Lower lobe of right lung (tissue), 2 donors: ENCODE measurements at regions not wholly inside any gene's neighbourhood (a gene's known extent, or its start where the extent isn't known, plus 50 kb on each side); places are given as distances from the start of the nearest gene placed in this dataset.

Experiments used
- ATAC-seq, 2 donors: fragments of 200-7000 bp; cut with Tn5 transposase; one replicate each; pipeline ENCODE4 v1.9.1; 2020 to 2022; ENCODE audit warnings: mild to moderate bottlenecking in 2 of 2, moderate library complexity in 2 of 2
- DNase-seq: peaks from one replicate; pipeline ENCODE4 v3.0.0-alpha.2; 2020
- H3K27ac ChIP-seq: fragments of 200-600 bp; one replicate; pipeline ENCODE4 v1.8.0; 2022
- H3K27me3 ChIP-seq: fragments of 200-600 bp; one replicate; pipeline ENCODE4 v1.8.0; 2022; ENCODE audit warnings: low read depth
- H3K36me3 ChIP-seq: fragments of 200-600 bp; one replicate; pipeline ENCODE4 v1.8.0; 2022; ENCODE audit warnings: mild to moderate bottlenecking
- H3K4me1 ChIP-seq: fragments of 200-600 bp; one replicate; pipeline ENCODE4 v1.8.0; 2022
- H3K4me3 ChIP-seq: fragments of 200-600 bp; one replicate; pipeline ENCODE4 v1.8.0; 2022; ENCODE audit warnings: mild to moderate bottlenecking
- H3K9me3 ChIP-seq: fragments of 200-600 bp; one replicate; pipeline ENCODE4 v1.8.0; 2022
- intact Hi-C: fragments of 100-400 bp; cut with DNase I; formaldehyde crosslinking; loops from one replicate; pipeline ENCODE4 v1.11.0; 2022
- TF ChIP-seq, protein P1 (sequence below): fragments of 200-600 bp; IDR thresholded peaks from one replicate; pipeline ENCODE4 v1.8.0; 2022; ENCODE audit warnings: antibody characterized with exemption, mild to moderate bottlenecking
- donor health status: DM: no; HTN: yes; CAD: no; lungs with severe emphysema.

- Histone ChIP-seq H3K4me1 (no peaks in the 10 kb centered on the region), H3K9me3 (no peaks in the 10 kb centered on the region), H3K27me3 (no peaks in the 10 kb centered on the region), H3K27ac (no peak overlapping the region), H3K36me3 (no peaks in the 10 kb centered on the region), H3K4me3 (no peak overlapping the region)
- intact Hi-C loops = no loop called here
- ATAC-seq (no peak), DNase-seq (no peak)
- TF ChIP-seq, protein P1, sequence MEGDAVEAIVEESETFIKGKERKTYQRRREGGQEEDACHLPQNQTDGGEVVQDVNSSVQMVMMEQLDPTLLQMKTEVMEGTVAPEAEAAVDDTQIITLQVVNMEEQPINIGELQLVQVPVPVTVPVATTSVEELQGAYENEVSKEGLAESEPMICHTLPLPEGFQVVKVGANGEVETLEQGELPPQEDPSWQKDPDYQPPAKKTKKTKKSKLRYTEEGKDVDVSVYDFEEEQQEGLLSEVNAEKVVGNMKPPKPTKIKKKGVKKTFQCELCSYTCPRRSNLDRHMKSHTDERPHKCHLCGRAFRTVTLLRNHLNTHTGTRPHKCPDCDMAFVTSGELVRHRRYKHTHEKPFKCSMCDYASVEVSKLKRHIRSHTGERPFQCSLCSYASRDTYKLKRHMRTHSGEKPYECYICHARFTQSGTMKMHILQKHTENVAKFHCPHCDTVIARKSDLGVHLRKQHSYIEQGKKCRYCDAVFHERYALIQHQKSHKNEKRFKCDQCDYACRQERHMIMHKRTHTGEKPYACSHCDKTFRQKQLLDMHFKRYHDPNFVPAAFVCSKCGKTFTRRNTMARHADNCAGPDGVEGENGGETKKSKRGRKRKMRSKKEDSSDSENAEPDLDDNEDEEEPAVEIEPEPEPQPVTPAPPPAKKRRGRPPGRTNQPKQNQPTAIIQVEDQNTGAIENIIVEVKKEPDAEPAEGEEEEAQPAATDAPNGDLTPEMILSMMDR = no peak
Measured at GRCh38 chr2:217291259-217291658, 431.4 kb upstream of the TNP1 start.

DNA sequence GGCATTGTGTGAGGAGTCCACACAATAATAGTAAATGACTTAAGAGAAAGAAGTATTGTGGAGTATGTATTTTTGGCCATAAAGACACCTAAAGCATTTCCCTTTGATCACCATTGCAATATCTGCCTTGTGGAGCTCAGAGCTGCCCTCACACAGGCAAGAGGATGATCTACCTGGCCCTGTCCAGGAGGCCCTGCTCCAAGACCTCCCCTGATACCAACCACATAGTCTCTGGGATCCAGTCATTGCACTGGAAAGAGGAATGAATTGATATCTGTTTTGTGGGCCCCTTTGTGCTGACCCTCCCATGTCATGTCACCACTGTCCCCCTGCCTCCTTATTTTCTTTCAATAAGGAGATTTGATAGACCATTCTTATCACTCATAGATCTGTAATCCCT is 430.6 kb upstream of the TNP1 start:
- TF ChIP-seq, protein P1 = no peak
- Histone ChIP-seq H3K27ac (no peak overlapping the region), H3K4me3 (no peak overlapping the region), H3K4me1 (no peaks in the 10 kb centered on the region), H3K27me3 (no peaks in the 10 kb centered on the region), H3K9me3 (no peaks in the 10 kb centered on the region), H3K36me3 (no peaks in the 10 kb centered on the region)
- no peak for ATAC-seq
- DNase-seq = no peak
- intact Hi-C loops = no loop called here

DNA sequence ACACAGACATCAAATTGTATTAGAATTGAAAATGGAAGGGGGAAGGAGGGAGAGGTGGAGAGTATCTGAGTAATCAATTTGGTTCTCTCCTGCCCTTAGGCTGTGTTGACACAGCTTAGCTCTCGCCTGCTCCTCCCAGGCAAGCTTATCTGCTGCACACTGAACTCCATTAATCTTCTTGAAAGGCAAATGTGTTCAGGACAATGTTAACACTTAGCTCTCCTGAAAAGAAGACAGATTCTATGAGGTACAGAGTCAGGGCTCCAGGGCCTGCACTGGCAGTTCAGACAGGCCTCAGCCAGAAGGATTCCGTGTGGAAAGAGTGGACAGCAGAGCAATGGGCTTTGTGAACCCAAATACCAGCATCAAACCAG is 430.0 kb upstream of the TNP1 start:
- ATAC-seq = no peak

DNA sequence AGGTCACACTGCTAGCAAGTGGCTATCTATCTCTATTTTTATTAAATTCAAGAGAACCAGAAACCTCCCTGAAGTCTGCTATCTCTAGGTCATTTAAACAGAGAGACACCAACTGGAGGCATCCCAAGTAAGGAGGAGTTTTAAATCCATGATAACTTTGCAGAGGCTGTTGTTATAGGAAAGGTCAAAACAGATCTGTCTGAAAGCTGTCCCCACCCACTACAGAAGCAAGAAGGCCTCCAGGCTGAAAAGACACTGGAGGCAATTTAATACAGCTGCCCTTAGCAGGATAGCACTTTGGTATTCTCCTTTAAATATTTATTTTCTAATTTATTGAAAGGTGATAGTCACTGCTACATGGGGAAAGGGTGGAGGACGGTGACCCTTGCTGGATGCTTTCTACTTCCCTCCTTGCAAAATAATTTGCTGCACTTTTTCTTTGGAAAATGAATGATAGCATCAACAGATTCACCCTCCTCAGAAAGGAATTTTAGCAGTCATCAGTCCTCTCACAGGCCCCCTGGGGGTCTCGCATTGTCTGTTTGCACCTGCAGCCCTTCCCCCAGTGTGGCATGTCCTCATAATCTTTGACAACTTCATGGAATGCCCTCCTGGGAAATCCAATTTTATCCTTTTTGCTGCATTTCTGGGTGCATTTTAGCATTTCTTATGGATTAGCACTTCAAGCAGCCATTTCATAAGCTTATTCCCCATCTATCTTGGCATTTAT is 429.5 kb upstream of the TNP1 start:
- Histone ChIP-seq H3K4me3 (no peak overlapping the region), H3K4me1 (no peaks in the 10 kb centered on the region), H3K27ac (no peak overlapping the region), H3K36me3 (no peaks in the 10 kb centered on the region), H3K27me3 (no peaks in the 10 kb centered on the region), H3K9me3 (no peaks in the 10 kb centered on the region)
- intact Hi-C loops = no loop called here
- no peak for DNase-seq
- no peak for ATAC-seq
- TF ChIP-seq, protein P1 = no peak

More for the DNA sequence above, 430.0 kb upstream of the TNP1 start:
- Histone ChIP-seq H3K9me3 (no peaks in the 10 kb centered on the region), H3K27ac (no peak overlapping the region), H3K27me3 (no peaks in the 10 kb centered on the region), H3K4me3 (no peak overlapping the region), H3K4me1 (no peaks in the 10 kb centered on the region), H3K36me3 (no peaks in the 10 kb centered on the region)
- TF ChIP-seq, protein P1 = no peak
- intact Hi-C loops = no loop called here
- no peak for DNase-seq

DNA sequence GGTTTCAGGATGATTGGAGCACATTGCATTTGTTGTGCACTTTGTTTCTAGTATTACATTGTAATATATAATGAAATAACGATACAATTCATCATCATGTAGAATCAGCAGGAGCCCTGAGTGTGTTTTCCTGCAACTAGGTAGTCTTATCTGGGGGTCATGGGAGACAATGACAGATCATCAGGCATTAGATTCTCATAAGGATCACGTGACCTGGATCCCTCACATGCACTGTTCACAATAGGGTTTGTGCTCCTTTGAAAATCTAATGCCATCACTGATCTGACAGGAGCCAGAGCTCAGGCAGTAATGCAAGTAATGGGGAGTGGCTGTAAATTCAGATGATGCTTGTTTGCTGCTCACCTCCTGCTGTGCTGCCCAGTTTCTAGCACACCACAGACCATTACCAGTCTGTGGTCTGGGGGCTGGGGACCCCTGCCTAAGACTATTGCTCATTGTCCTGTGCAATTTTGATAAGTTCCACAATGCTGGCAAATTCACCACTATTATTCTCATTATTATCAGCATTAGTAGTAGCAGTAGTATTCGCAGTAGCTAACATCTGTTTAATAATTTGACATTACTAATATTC is 428.7 kb upstream of the TNP1 start:
- ATAC-seq (no peak), DNase-seq (no peak)
- Histone ChIP-seq H3K36me3 (no peaks in the 10 kb centered on the region), H3K27me3 (no peaks in the 10 kb centered on the region), H3K9me3 (no peaks in the 10 kb centered on the region), H3K4me1 (no peaks in the 10 kb centered on the region), H3K27ac (no peak overlapping the region), H3K4me3 (no peak overlapping the region)
- intact Hi-C loops = no loop called here
- TF ChIP-seq, protein P1 = no peak
